Endothelial cell of umbilical vein (primary cell): ENCODE measurements at regions not wholly inside any gene's neighbourhood (a gene's known extent, or its start where the extent isn't known, plus 50 kb on each side); places are given as distances from the start of the nearest gene placed in this dataset.

ENCODE experiments used
- BruUV-seq: library from RNA; stranded (reverse); fragments of 400-500 nt; replicated peaks from 2 replicates; lab custom pipeline; 2021; lab: Mats Ljungman, UMichigan
- CTCF ChIA-PET: fragments of 300-600, 350-600 bp; sonication (Branson Sonifier 250); formaldehyde crosslinking; loops from one replicate; lab custom pipeline; 2021; ENCODE audit warnings: antibody characterized with exemption, inconsistent platforms; lab: Charles Lee
- POLR2A ChIA-PET: fragments of 300-600, 350-600 bp; sonication (Branson Sonifier 250); formaldehyde crosslinking; loops from one replicate; lab custom pipeline; 2021; ENCODE audit warnings: antibody characterized with exemption, inconsistent platforms; lab: Charles Lee
- DNase-seq: peaks from one replicate; pipeline ENCODE4 v3.0.0-alpha.2; 2011; ENCODE audit warnings: low read depth, low spot score
- FAIRE-seq: peaks from 2 replicates; lab custom pipeline; 2011; peaks lifted over from hg19 to GRCh38; lab: Jason Lieb, UNC
- H2AFZ ChIP-seq: 2 replicates; pipeline ENCODE4 v1.6.0; 2012; ENCODE audit warnings: low read depth, low read length, control low read depth, inconsistent platforms
- H3K27ac ChIP-seq: 2 replicates; pipeline ENCODE4 v1.5.1; 2011; ENCODE audit warnings: low read depth, mild to moderate bottlenecking, control low read depth, low read length, moderate library complexity; ENCODE audit not compliant: insufficient read depth
- H3K27me3 ChIP-seq, 2 experiments: 2 replicates each; pipeline versions ENCODE4 v1.6.0 to v1.6.1; 2011; ENCODE audit warnings: low read length in 2 of 2, mixed read lengths in 1 of 2; ENCODE audit not compliant: control insufficient read depth in 2 of 2, insufficient read depth in 2 of 2
- H3K36me3 ChIP-seq, 2 experiments: 2 replicates in 1 of 2; 3 replicates in 1 of 2; pipeline ENCODE4 v1.5.1; 2011; ENCODE audit warnings: low read length in 2 of 2, mild to moderate bottlenecking in 1 of 2, moderate library complexity in 1 of 2; ENCODE audit not compliant: control insufficient read depth in 2 of 2, insufficient read depth in 2 of 2; ENCODE audit errors: extremely low read depth in 1 of 2
- H3K4me1 ChIP-seq: 3 replicates; pipeline ENCODE4 v1.5.1; 2011; ENCODE audit warnings: mild to moderate bottlenecking, low read length; ENCODE audit not compliant: control insufficient read depth, insufficient read depth; ENCODE audit errors: extremely low read depth
- H3K4me2 ChIP-seq: 2 replicates; pipeline ENCODE4 v1.6.1; 2011; ENCODE audit warnings: low read length, control low read depth, mixed read lengths; ENCODE audit not compliant: insufficient read depth
- H3K4me3 ChIP-seq, 3 experiments: fragments of 200-600 bp in 1 of 3; sonication (generic), shearing (Covaris generic) in 1 of 3; replicated peaks in 1 of 3; 2 replicates each; pipeline ENCODE4 v1.5.1; 2011 to 2016; ENCODE audit warnings: control low read depth in 3 of 3, low read length in 3 of 3, mild to moderate bottlenecking in 2 of 3, inconsistent platforms in 1 of 3, low read depth in 1 of 3, moderate library complexity in 1 of 3; ENCODE audit not compliant: insufficient read depth in 1 of 3
- H3K79me2 ChIP-seq: 2 replicates; pipeline ENCODE4 v1.6.0; 2012; ENCODE audit warnings: low read length, inconsistent platforms; ENCODE audit not compliant: control insufficient read depth, insufficient read depth
- H3K9ac ChIP-seq: replicated peaks from 2 replicates; pipeline ENCODE3; 2011; ENCODE audit warnings: low read length, control low read depth; ENCODE audit not compliant: insufficient read depth; ENCODE audit errors: extremely low read depth
- H3K9me1 ChIP-seq: replicated peaks from 3 replicates; pipeline ENCODE4 v1.6.0; 2011; ENCODE audit warnings: mild to moderate bottlenecking, low read length; ENCODE audit not compliant: control insufficient read depth, insufficient read depth; ENCODE audit errors: extremely low read depth
- H3K9me3 ChIP-seq: replicated peaks from 2 replicates; pipeline ENCODE4 v1.5.1; 2012; ENCODE audit warnings: low read length, inconsistent platforms; ENCODE audit not compliant: control insufficient read depth, insufficient read depth
- H4K20me1 ChIP-seq: replicated peaks from 2 replicates; pipeline ENCODE3; 2011; ENCODE audit warnings: mild to moderate bottlenecking, low read length; ENCODE audit not compliant: control insufficient read depth, insufficient read depth; ENCODE audit errors: extremely low read depth
- EZH2 ChIP-seq: IDR thresholded peaks from 2 replicates; pipeline ENCODE4 v1.6.1; 2012; ENCODE audit warnings: borderline replicate concordance, low read depth, mild to moderate bottlenecking, moderate library complexity, low read length, inconsistent platforms; ENCODE audit not compliant: severe bottlenecking
- FOS ChIP-seq: IDR thresholded peaks from 2 replicates; pipeline ENCODE4 v1.6.1; 2011; ENCODE audit warnings: mild to moderate bottlenecking, low read length, moderate library complexity, borderline replicate concordance; ENCODE audit not compliant: insufficient read depth
- GATA2 ChIP-seq: IDR thresholded peaks from 2 replicates; pipeline ENCODE4 v1.7.0; 2011; ENCODE audit warnings: low read depth, mild to moderate bottlenecking, moderate library complexity, mixed read lengths, low read length; ENCODE audit not compliant: insufficient read length, insufficient read depth
- JUN ChIP-seq: IDR thresholded peaks from 2 replicates; pipeline ENCODE4 v1.6.1; 2011; ENCODE audit warnings: borderline replicate concordance, low read depth; ENCODE audit not compliant: insufficient read length, insufficient read depth
- MAX ChIP-seq: IDR thresholded peaks from 2 replicates; pipeline ENCODE4 v1.6.1; 2011; ENCODE audit not compliant: insufficient read depth, insufficient read length
- MYC ChIP-seq: IDR thresholded peaks from one replicate; pipeline ENCODE4 v1.6.1; 2011; ENCODE audit warnings: mild to moderate bottlenecking, low read depth, low read length
- POLR2A ChIP-seq: IDR thresholded peaks from 2 replicates; pipeline ENCODE4 v1.6.1; 2012; ENCODE audit warnings: low read depth, mild to moderate bottlenecking, control low read depth, low read length
- POLR2AphosphoS5 ChIP-seq: IDR thresholded peaks from 2 replicates; pipeline ENCODE4 v1.6.1; 2012; ENCODE audit warnings: low read depth, mild to moderate bottlenecking, control low read depth, low read length, moderate library complexity; ENCODE audit not compliant: insufficient read depth
- dilution Hi-C: fragments of 300-500 bp; cut with MboI; formaldehyde crosslinking; loops from one replicate; pipeline ENCODE4 v1.15.0; 2019; ENCODE audit warnings: low sequenced_read_pairs; ENCODE audit not compliant: extremely low pct_ligation_motif_present
- intact Hi-C: fragments of 100-400 bp; cut with micrococcal nuclease; formaldehyde crosslinking; loops from one replicate; pipeline ENCODE4 v1.10.0; 2022
- TF ChIP-seq, protein P1 (sequence below), 2 donors: IDR thresholded peaks; 1 replicate in 1 of 2; 2 replicates in 1 of 2; pipeline ENCODE4 v1.5.1; 2011; ENCODE audit warnings: low read length in 2 of 2, mild to moderate bottlenecking in 2 of 2, moderate library complexity in 2 of 2, control low read depth in 1 of 2, inconsistent platforms in 1 of 2, low read depth in 1 of 2; ENCODE audit not compliant: insufficient read depth in 1 of 2; ENCODE audit errors: extremely low read depth in 1 of 2

GRCh38 chr2:34388446-34388845, 789.3 kb upstream of the FAM98A start:
- Histone ChIP-seq H3K9me1 (no peaks in the 10 kb centered on the region), H3K27me3 (no peaks in the 10 kb centered on the region), H2AFZ (no peak overlapping the region), H3K27ac (no peak overlapping the region), H3K4me3 (no peak overlapping the region), H3K9ac (no peak overlapping the region), H3K4me2 (no peak overlapping the region), H3K4me1 (no peaks in the 10 kb centered on the region), H3K36me3 (no peaks in the 10 kb centered on the region), H3K79me2 (no peaks in the 10 kb centered on the region), H3K9me3 (no peaks in the 10 kb centered on the region), H4K20me1 (no peaks in the 10 kb centered on the region)
- POLR2A ChIA-PET = no interaction called here
- CTCF ChIA-PET = no interaction called here
- FAIRE-seq = no peak
- TF ChIP-seq, protein P1, sequence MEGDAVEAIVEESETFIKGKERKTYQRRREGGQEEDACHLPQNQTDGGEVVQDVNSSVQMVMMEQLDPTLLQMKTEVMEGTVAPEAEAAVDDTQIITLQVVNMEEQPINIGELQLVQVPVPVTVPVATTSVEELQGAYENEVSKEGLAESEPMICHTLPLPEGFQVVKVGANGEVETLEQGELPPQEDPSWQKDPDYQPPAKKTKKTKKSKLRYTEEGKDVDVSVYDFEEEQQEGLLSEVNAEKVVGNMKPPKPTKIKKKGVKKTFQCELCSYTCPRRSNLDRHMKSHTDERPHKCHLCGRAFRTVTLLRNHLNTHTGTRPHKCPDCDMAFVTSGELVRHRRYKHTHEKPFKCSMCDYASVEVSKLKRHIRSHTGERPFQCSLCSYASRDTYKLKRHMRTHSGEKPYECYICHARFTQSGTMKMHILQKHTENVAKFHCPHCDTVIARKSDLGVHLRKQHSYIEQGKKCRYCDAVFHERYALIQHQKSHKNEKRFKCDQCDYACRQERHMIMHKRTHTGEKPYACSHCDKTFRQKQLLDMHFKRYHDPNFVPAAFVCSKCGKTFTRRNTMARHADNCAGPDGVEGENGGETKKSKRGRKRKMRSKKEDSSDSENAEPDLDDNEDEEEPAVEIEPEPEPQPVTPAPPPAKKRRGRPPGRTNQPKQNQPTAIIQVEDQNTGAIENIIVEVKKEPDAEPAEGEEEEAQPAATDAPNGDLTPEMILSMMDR (IDR thresholded peaks at IDR 0.05; ENCODE audit: extremely low read depth in 1 of 2, insufficient read depth in 1 of 2, low read depth in 1 of 2, low read length in 2 of 2) = no peak
- TF ChIP-seq GATA2 (no peak), FOS (no peak), MAX (no peak), MYC (no peak), POLR2A (no peak), EZH2 (no peak), POLR2AphosphoS5 (no peak), JUN (no peak)
- dilution Hi-C loops (no loop called here), intact Hi-C loops (no loop called here)
- no TSS peak for BruUV-seq
- DNase-seq = no peak
